Amygdala (tissue), 56 donors: ENCODE measurements at regions not wholly inside any gene's neighbourhood (a gene's known extent, or its start where the extent isn't known, plus 50 kb on each side); places are given as distances from the start of the nearest gene placed in this dataset.
"Not testable (repeated sequence)": the region's sequence is repeated elsewhere in the genome, so short reads cannot be mapped to it uniquely, and the experiment has no call there.

Source experiments
- DNase-seq, 56 donors: peaks; one replicate each; lab custom pipeline; 2025; lab: John Stamatoyannopoulos, UW

DNA sequence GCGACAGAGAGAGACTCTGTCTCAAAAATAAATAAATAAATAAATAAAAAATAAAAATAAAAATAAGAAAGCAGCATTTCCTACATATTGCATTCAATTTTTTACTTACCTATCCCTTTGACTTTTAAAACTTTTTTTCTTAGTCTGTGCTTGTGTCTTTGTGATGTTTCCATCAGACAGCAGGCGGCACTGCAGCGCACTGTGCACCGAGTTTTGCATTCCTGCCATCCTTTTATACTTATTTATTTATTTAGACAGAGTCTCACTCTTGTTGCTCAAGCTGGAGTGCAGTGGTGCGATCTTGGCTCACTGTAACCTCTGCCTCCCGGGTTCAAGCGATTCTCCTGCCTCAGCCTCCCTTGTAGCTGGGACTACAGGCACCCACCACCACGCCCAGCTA is 203.9 kb downstream of the SPATA31A1 start:
- peak in 16 of 56 donors; percentile 2 to 66 (median 22) for DNase-seq

GRCh38 chr9:39566782-39567181 is 211.3 kb downstream of the SPATA31A1 start:
- DNase-seq, result not testable (repeated sequence)

- DNase-seq, result not testable (repeated sequence)
These were observed 211.9 kb downstream of the SPATA31A1 start for GRCh38 chr9:39567396-39567795.

DNA sequence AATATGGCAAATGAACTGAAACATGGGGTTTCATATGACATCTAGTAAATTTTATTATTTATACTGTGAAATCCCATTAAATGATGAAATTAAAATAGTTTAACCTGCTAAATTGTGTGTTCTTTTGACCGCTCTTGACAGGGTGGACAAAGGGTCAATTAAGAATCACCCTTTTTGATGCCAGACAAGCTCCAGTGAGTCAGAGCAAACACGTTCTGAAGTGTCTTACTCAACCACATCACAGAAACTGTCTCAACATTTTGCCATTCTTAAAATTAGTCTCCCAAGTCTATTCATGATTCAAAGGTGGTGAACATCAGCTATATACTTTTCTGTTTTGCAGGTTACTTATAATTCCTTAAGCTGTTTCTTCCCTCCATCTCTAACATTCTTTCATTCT is 213.4 kb downstream of the SPATA31A1 start:
- DNase-seq, result not testable (repeated sequence)

DNA sequence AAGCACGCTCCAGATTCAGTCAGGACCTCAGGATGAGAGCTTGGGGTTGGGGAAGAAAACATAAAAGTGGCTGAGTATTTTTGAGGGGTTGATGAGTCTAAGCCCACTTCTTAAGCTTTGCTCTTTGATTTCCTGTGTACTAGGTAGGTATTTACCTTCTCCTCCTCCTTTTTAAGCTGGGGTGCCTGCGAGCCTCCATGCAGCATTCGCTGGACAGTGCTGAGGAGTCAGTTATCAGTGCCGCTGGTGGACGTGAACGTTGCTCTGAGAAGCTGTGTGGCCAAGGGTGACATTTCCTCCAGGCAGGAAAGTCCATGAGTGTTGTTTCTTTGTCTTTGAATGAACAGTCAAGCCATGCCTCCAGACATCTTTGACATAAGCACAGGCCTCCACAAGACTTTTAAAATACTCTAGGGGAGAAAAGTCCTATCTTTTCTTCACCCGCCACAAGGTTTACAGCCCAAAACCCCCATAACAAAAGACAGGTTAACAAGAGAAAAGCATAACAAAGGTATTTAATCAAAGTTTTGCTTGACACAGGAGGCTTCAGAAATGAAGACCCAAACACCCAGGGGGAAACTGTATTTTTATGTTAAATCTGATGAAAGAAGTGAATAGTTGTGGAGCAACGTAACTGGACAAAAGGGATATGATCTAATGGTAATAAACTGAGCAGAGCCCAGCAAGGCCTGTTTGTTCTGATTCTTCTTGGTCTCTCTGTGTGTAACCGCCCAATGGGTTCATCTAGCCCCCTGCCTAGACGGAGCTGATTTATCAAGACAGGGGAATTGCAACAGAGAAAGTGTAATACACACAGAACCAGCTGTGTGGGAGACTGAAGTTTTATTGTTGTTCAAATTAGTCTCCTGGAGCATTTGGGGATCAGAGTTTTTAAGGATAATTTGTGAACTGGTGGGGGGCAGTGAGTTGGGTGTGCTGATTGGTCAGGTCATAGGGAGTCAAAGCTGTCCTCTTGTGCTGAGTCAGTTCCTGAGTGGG is 217.9 kb downstream of the SPATA31A1 start:
- not testable (repeated sequence) for DNase-seq

GRCh38 chr9:39579000-39579399 is 223.5 kb downstream of the SPATA31A1 start:
- not testable (repeated sequence) for DNase-seq

DNA sequence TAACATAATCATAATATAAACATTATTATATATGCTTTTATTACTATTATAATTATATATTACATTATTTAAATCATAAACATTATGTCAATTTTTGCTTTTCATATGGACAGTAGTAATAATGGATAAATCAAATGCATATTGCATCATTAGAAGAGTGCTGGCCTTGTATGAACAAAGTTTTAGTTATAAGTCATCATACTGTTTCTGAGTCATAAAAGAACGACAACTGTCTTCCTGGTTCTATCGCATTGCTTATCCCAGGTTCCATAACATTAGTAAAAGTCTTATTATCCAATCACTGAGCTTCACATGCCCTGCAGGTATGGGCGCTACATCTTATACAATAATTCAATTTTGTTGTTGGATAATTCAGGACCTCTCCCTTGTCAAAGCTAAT is 225.8 kb downstream of the SPATA31A1 start:
- not testable (repeated sequence) for DNase-seq

- not testable (repeated sequence) for DNase-seq
These were observed 227.4 kb downstream of the SPATA31A1 start for GRCh38 chr9:39582677-39583412.

DNA sequence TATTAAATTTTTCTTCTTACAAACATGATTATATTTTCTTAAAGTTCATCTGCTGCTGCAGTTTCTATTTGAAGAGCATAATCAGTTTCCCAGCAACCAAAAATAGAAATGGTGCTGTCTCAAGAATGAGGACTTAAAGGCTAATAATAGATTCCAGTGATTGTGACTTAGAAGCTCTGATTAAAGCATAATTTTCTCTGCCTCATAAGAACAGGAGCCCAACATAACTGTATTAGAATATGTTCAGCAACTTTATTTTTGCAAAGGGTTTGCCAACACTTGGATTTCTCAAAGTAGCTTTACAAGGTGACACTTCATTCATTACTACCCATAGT is 227.9 kb downstream of the SPATA31A1 start:
- DNase-seq, result not testable (repeated sequence)

- not testable (repeated sequence) for DNase-seq
These were observed 229.8 kb downstream of the SPATA31A1 start for GRCh38 chr9:39585233-39585632.

GRCh38 chr9:39587844-39588499 is 232.5 kb downstream of the SPATA31A1 start:
- no peak for DNase-seq

DNA sequence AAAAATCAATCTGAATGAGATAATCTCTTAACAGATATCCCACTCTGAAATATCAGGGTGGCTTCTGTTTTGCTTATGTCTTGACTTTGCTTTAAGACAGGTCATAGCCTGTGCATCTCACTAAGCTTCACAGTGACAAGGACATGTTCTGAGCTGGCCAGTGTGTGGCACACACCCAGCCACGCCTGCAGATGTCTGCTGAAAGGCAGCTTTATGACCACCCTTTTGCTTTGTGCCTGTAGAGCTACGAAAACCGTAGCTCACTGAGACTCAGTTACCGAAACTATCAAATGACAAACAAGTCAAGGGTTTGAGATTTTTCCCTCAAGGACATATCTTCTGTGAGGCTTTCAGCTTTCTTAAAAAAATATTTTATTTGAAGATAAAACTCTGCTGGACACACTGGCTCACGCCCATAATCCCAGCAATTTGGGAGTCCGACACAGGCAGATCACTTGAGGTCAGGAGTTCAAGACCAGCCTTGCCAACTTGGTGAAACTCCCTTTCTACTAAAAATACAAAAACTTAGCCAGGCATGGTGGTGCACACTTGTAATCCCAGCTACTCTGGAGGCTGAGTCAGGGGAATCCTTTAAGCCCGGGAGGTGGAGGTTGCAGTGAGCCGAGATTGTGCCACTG is 233.2 kb downstream of the SPATA31A1 start:
- peak in 8 of 56 donors; percentile 4 to 24 (median 16) for DNase-seq

GRCh38 chr9:39604089-39604488 is 248.6 kb downstream of the SPATA31A1 start:
- DNase-seq, result not testable (repeated sequence)

- not testable (repeated sequence) for DNase-seq
These were observed 256.2 kb downstream of the SPATA31A1 start for GRCh38 chr9:39611449-39612231.

- not testable (repeated sequence) for DNase-seq
These were observed 261.0 kb downstream of the SPATA31A1 start for GRCh38 chr9:39616480-39616879.

GRCh38 chr9:39624048-39624447 is 268.6 kb downstream of the SPATA31A1 start:
- DNase-seq, result not testable (repeated sequence)

- not testable (repeated sequence) for DNase-seq
These were observed 276.6 kb downstream of the SPATA31A1 start for GRCh38 chr9:39632071-39632470.

DNA sequence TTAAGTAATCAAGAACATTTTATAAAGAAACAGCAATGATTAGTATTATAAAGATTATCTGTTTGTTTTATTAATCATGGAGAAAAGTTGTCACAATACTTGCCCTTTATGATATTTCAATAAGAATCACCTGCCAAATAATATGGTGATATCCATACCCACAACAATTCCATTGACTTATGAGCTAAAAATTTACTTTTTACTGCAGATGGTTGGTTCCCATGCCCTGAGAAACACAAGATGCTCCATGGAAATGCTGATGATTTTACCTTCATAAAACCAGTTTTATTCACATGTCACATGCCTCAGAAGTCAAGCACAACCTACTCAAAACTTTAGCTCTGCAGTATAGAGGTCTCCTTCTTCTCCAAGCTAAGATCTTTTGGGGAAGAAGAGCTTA is 293.6 kb downstream of the SPATA31A1 start:
- not testable (repeated sequence) for DNase-seq

GRCh38 chr9:39656960-39657603 is 301.6 kb downstream of the SPATA31A1 start:
- not testable (repeated sequence) for DNase-seq
